ENCODE measurements at regions not wholly inside any gene's neighbourhood (a gene's known extent, or its start where the extent isn't known, plus 50 kb on each side); places are given as distances from the start of the nearest gene placed in this dataset.

DNA sequence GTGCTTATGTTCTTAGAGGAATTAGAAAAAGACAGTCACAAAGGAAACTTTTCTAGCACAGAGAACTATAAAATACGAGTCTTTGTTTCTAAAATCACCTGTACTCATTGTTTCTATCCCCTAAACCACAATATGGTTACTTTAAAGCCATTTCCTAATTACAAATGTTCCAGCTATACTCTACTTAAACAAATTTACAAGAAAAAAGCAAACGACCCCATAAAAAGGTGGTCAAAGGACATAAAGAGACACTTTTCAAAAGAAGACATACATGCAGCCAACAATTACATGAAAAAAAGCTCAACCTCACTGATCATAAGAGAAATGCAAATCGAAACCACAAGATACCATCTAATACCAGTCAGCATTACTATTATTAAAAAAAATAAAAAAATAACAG is 447.3 kb downstream of the RAB28 start:
- Mint-ChIP-seq H3K4me1 (ENCODE audit: low read depth) (no peaks in the 10 kb centered on the region), H3K4me3 (no peak overlapping the region), H3K36me3 (ENCODE audit: low read depth) (no peaks in the 10 kb centered on the region), H3K27me3 (no peaks in the 10 kb centered on the region), H3K27ac (no peak overlapping the region), H3K9me3 (no peaks in the 10 kb centered on the region)

DNA sequence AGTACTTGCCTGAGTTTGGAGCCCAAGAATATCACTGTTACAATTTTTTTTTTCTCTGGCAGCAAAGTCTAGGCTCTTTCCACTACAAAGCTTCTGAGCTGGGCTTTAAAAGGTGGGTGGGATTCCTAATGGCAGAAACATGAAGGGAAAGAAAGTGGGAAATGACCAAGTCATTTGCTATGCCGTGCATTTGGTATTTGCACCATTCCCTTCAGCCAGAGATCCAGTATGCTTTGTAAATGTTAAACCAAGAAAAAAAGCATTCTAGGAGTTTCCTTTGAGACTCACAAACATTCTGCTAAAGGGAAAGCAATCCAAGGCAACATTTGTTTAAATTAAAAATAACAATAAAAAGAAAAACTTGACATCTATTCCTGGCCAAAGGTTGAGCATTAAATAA is 451.2 kb downstream of the RAB28 start:
- H3K4me1 Mint-ChIP-seq (ENCODE audit: low read depth) = no peaks in the 10 kb centered on the region
- no peaks in the 10 kb centered on the region for H3K36me3 Mint-ChIP-seq (ENCODE audit: low read depth)
- no peak overlapping the region for H3K4me3 Mint-ChIP-seq
- no peak overlapping the region for H3K27ac Mint-ChIP-seq
- peaks cover 4% of the 10 kb centered on the region for H3K9me3 Mint-ChIP-seq
- H3K27me3 Mint-ChIP-seq = no peaks in the 10 kb centered on the region

DNA sequence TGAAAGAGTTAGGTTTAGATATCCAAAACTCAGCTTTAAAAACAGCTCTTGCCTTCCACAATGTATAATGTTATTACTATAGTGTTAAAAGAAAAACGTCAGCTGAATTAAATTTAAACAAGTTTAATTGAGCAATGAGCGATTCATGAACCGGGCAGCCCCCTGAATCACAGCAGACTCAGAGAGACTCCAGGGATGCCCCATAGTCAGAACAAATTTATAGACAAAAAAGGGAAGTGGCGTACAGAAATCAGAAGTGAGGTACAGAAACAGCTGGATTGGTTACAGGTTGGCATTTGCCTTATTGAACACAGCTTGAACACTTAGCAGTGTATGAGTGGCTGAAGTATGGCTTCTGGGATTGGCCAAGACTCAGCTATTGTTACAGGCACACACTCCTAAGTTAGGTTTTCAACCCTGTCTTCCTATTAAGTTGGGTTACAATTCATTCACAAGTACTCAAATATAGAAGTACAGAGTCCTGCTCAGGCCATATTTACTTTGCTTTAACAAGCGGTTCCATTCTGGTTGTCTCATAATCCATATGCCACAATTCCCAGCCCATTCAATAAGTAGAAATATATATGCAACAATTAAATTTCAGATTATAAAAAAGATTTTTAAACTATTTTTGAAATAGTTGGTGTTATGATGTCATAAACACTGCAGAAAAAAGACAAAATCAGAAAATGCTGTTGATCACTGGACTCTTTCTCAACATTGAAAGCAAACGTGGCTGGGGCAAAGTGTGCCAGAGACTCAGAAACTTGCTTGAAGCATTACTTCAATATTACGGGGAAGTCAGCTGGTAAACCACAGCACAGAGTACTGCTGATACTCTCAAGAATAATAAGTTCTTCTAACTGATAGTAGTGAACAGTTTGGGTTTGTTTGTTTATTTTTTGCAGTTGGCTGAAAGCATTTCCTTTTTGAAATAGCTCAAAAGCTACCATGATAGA is 459.7 kb downstream of the RAB28 start:
- peaks cover 10% of the 10 kb centered on the region for H3K9me3 Mint-ChIP-seq
- H3K36me3 Mint-ChIP-seq (ENCODE audit: low read depth) = no peaks in the 10 kb centered on the region
- H3K4me1 Mint-ChIP-seq (ENCODE audit: low read depth) = no peaks in the 10 kb centered on the region
- no peaks in the 10 kb centered on the region for H3K27me3 Mint-ChIP-seq
- H3K4me3 Mint-ChIP-seq = no peak overlapping the region
- H3K27ac Mint-ChIP-seq = no peak overlapping the region

DNA sequence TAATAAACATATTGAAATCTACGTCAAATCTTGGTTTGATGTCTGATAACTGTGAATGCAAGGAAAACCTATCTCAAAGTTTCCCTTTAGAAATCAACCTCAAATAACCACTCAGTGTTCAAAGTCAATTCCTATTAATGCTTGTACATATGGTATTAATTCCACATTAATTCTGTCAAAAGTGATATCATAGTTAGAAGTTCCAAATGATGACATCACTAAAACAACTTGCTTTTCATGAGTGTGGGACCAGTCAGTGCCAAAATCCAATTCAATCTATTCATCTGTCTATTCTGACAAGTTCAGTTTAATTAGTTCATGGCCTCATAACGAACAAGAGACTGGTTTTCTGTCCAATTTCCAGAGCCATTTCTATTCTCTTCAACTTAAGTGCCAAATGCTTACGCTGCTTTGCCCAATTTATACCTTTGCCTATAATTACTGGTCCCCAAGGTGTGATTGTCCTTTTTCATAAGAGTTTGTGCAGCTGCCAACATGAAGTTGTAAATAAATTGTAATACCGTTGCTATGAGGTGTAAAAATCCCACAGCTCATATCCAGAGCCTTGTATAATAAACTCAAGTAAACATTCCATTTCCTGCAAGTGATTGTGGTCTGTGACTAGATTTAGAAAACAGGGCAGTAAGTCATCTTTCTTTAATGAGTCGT is 476.2 kb downstream of the RAB28 start:
- no peaks in the 10 kb centered on the region for H3K27me3 Mint-ChIP-seq
- no peak overlapping the region for H3K27ac Mint-ChIP-seq
- H3K4me1 Mint-ChIP-seq (ENCODE audit: low read depth) = no peaks in the 10 kb centered on the region
- peaks cover 10% of the 10 kb centered on the region for H3K9me3 Mint-ChIP-seq
- H3K4me3 Mint-ChIP-seq = no peak overlapping the region
- H3K36me3 Mint-ChIP-seq (ENCODE audit: low read depth) = no peaks in the 10 kb centered on the region

DNA sequence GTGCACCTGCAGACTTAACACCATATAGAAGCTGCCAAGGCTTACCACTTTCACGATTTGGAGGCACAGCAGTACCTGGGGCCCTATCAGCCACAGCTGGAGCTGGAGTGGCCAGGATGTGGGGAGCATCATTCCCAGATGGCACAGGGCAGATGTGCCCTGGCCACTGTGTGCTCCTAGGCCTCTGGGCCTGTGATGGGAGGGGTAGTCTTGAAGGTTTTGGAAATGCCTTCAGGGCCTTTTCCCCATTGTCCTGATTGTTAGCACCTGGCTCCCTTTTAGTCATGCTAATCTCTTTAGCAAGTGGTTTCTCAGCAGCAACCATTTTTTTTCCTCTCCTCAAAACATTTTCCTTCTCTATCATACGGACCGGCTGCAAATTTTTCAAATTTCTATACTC is 490.2 kb downstream of the RAB28 start:
- peaks cover 27% of the 10 kb centered on the region for H3K9me3 Mint-ChIP-seq
- no peaks in the 10 kb centered on the region for H3K4me1 Mint-ChIP-seq (ENCODE audit: low read depth)
- no peaks in the 10 kb centered on the region for H3K27me3 Mint-ChIP-seq
- no peak overlapping the region for H3K27ac Mint-ChIP-seq
- no peak overlapping the region for H3K4me3 Mint-ChIP-seq
- no peaks in the 10 kb centered on the region for H3K36me3 Mint-ChIP-seq (ENCODE audit: low read depth)

DNA sequence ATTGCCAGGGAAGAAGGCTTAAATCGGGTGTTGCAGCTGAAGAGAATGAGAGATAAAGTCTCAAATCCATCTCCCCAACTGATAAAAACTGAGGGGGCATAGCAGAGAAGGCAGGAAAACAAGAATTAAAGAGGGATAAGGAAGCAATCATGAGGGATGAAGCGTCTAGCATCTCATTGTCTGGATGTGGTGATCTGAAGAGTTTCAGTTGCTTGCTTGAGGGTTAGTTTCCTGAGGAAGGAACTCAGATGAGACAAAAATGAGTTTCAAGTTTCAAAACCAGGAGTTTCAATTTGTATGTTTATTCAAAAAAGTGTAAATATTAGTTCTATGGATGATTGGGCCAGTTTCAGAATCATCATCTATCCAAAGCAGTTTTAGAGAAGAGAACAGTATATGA is 496.9 kb downstream of the RAB28 start:
- H3K4me1 Mint-ChIP-seq (ENCODE audit: low read depth) = no peaks in the 10 kb centered on the region
- H3K27me3 Mint-ChIP-seq = no peaks in the 10 kb centered on the region
- no peaks in the 10 kb centered on the region for H3K36me3 Mint-ChIP-seq (ENCODE audit: low read depth)
- H3K9me3 Mint-ChIP-seq = peaks cover 25% of the 10 kb centered on the region
- H3K4me3 Mint-ChIP-seq = no peak overlapping the region
- no peak overlapping the region for H3K27ac Mint-ChIP-seq

DNA sequence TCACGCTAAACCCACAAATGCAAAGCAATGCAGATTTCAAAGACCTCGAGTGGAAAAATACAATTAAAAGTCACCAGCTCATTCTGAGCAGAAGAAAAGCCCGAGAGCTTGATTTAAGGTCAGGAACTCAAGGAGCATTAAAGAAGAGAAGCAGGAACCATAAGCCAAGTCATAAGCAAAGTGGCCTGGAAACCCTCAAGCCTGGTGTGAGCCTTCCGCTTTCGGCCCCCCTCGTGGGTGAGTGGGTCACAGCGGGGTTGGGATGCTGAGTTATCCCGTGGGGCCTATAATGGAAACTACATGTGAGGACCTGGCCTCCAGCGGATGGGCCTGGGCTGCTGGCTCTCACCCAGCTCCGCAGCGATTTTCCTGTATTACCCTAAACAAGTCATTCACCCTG is 504.3 kb downstream of the RAB28 start:
- H3K9me3 Mint-ChIP-seq = peaks cover 11% of the 10 kb centered on the region
- no peaks in the 10 kb centered on the region for H3K4me1 Mint-ChIP-seq (ENCODE audit: low read depth)
- no peak overlapping the region for H3K27ac Mint-ChIP-seq
- H3K4me3 Mint-ChIP-seq = no peak overlapping the region
- H3K27me3 Mint-ChIP-seq = no peaks in the 10 kb centered on the region
- H3K36me3 Mint-ChIP-seq (ENCODE audit: low read depth) = no peaks in the 10 kb centered on the region

DNA sequence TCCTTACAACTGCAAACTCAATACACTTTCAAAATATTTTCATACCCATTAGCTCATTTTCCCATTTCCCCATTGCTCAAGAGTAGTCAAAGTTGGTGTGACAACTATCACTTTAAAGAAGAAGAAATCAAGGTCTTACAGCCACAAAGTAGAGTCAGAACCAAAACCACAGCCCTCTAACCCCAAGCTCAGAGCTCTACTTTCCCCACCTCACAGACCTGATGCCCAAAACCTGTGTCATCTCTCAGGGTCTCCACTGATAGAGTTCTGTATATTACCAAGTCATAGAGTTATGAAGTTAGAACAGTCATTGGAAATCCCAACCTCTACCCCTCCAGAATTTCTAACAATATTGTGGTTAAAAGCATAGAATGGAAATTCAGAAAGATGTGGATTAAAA is 505.8 kb downstream of the RAB28 start:
- Mint-ChIP-seq H3K36me3 (ENCODE audit: low read depth) (no peaks in the 10 kb centered on the region), H3K27ac (no peak overlapping the region), H3K4me3 (no peak overlapping the region), H3K27me3 (no peaks in the 10 kb centered on the region), H3K4me1 (ENCODE audit: low read depth) (no peaks in the 10 kb centered on the region), H3K9me3 (peaks cover 11% of the 10 kb centered on the region)

DNA sequence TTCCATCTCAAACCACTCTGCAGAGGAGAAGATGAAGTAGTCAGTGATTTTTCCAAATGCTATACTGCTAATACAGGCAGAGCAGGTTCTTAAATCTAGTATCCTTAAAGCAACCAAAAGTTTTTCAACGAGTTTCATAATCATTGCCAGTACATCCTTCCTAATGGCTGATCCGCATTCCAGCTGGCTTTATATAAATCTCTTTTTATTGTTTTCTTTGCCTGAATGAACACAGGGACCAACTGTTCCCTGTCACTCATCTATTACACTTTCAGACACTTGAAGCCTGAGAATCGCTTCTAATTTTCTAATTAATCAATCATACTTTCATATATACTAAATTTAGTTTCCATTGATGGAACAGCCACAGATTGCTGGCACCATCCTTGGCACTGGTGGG is 508.6 kb downstream of the RAB28 start:
- Mint-ChIP-seq H3K4me1 (ENCODE audit: low read depth) (no peaks in the 10 kb centered on the region), H3K27me3 (no peaks in the 10 kb centered on the region), H3K27ac (no peak overlapping the region), H3K36me3 (ENCODE audit: low read depth) (no peaks in the 10 kb centered on the region), H3K9me3 (peaks cover 5% of the 10 kb centered on the region), H3K4me3 (no peak overlapping the region)

DNA sequence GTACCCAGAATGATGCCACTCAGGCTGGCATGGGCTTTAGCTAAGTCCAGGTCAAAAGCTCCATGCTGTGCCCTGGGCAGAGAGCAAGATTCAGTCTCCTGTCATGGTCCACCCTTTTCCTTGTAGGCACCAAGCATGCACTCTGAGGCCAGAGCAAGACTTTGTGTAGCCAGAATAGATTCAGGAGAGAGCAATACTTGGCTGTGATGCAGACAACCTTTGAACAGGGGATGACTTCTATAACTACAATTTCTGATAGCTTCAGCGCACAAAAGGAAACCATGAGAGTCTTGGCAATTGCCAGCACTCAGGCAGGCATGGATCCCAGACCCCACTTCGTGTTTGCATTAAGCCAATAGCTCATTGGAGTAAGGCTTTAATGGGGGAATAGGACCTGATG is 510.6 kb downstream of the RAB28 start:
- Mint-ChIP-seq H3K4me3 (no peak overlapping the region), H3K36me3 (ENCODE audit: low read depth) (no peaks in the 10 kb centered on the region), H3K27ac (no peak overlapping the region), H3K9me3 (peaks cover 5% of the 10 kb centered on the region), H3K4me1 (ENCODE audit: low read depth) (no peaks in the 10 kb centered on the region), H3K27me3 (no peaks in the 10 kb centered on the region)

DNA sequence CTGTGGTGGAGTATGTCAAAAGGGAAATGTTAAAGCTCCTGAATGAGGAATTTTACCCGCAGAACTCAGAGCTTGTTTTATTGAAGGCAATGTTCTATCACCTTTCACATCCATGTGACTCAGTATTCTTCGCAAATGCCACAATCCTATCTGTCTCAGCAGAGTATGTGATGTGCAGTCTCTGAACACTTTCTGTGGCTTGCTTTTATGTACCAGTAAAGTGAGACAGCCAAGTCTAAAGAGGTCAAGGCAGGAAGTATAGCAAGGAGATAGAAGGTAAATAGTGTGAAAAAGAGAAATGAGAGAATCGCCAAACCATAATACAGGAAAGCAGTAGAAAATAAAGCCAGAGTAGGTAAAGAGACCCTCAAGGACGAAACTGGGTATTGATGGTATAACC is 515.8 kb downstream of the RAB28 start:
- Mint-ChIP-seq H3K4me1 (ENCODE audit: low read depth) (no peaks in the 10 kb centered on the region), H3K4me3 (no peak overlapping the region), H3K27me3 (no peaks in the 10 kb centered on the region), H3K27ac (no peak overlapping the region), H3K36me3 (ENCODE audit: low read depth) (no peaks in the 10 kb centered on the region), H3K9me3 (peaks cover 3% of the 10 kb centered on the region)

DNA sequence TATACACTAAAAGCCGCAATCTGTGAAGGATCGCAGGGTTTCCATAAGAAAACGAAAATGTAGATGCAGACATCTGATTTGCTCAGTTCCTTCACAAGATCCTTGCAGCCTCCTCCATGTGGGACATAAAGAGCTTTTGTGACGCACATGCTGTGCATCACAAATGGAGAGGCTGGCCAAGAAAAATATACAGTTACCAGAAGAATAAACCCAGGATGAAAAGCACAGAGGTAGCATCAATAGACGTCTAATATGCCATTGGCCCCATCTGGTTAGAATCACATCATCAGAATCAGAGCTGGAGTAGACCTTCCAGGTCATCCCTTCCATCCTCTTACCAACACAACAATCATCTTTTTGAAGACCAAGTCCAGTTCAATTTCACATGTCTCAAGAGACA is 517.4 kb downstream of the RAB28 start:
- H3K27me3 Mint-ChIP-seq = no peaks in the 10 kb centered on the region
- H3K36me3 Mint-ChIP-seq (ENCODE audit: low read depth) = no peaks in the 10 kb centered on the region
- H3K4me3 Mint-ChIP-seq = no peak overlapping the region
- H3K4me1 Mint-ChIP-seq (ENCODE audit: low read depth) = no peaks in the 10 kb centered on the region
- H3K27ac Mint-ChIP-seq = no peak overlapping the region
- H3K9me3 Mint-ChIP-seq = peaks cover 3% of the 10 kb centered on the region

DNA sequence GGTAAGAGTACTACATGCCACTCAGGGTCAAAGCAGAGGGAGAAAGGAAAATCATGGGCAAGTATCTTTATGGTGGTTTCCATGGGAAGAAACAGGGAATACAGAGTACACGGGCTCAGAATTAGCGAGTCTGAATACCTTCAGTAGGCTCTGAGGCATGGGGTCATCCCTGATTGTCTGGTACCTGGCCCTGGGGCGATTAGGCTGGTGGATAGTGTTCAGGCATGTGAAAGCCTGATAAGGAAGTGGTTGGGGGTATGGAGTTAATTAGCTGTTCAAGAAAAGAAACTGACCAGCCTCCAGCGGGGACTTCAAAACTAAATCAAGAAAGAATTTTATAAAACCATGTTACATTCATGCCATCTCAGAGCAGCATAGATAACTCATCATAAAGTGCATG is 518.8 kb downstream of the RAB28 start:
- Mint-ChIP-seq H3K4me3 (no peak overlapping the region), H3K36me3 (ENCODE audit: low read depth) (no peaks in the 10 kb centered on the region), H3K27me3 (no peaks in the 10 kb centered on the region), H3K9me3 (peaks cover 3% of the 10 kb centered on the region), H3K27ac (no peak overlapping the region), H3K4me1 (ENCODE audit: low read depth) (no peaks in the 10 kb centered on the region)

DNA sequence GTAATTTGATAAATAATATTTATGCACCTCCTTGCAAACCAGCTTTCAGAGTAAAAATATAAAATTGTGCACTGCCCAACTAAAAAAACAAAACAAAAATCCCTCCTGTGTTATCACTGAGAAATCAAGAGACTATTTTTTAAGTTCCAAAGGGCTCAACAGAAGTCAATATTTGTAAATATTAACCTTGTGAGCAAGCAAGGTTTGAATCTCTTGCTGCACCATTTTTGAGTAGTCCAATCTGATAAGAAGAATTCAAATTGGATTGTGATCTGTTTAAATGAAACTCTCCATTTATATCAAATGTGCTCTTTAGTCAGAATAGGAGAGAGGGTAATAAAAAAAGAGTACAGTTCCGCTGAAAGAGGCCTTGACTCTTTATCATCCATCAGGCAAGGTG is 520.2 kb downstream of the RAB28 start:
- H3K27me3 Mint-ChIP-seq = no peaks in the 10 kb centered on the region
- H3K4me3 Mint-ChIP-seq = no peak overlapping the region
- no peaks in the 10 kb centered on the region for H3K36me3 Mint-ChIP-seq (ENCODE audit: low read depth)

DNA sequence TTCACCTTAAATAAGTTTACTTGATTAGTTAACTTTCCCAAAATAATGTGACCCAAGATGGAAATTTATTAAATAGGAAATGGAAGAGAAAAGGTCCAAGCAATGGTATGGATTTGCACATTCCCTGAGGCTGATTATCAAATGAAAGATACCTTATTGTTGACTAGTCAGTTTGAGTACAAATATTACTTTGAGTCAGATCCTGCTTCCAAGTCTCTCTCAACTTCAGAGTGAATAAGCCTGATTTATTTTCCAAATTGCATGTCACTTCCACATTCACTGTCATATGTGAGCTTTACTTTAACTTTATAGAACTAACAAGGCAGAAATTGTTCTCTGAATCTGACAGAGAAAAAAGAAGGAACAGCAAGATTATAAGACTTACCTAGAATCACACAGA is 520.8 kb downstream of the RAB28 start:
- Mint-ChIP-seq H3K27me3 (no peaks in the 10 kb centered on the region), H3K27ac (no peak overlapping the region), H3K36me3 (ENCODE audit: low read depth) (no peaks in the 10 kb centered on the region), H3K4me1 (ENCODE audit: low read depth) (no peaks in the 10 kb centered on the region), H3K4me3 (no peak overlapping the region), H3K9me3 (peaks cover under 1% of the 10 kb centered on the region)

More for the DNA sequence above, 520.2 kb downstream of the RAB28 start:
- Mint-ChIP-seq H3K9me3 (peaks cover 3% of the 10 kb centered on the region), H3K4me1 (ENCODE audit: low read depth) (no peaks in the 10 kb centered on the region), H3K27ac (no peak overlapping the region)

Measured in stimulated activated naive CD8-positive, alpha-beta T cell treated with anti-CD3 and anti-CD28 coated beads, Interleukin-15, Interleukin-2, amounts not matched to agents 100 ng/mL and 50 ng/mL, for 24 hours (primary cell).